Thoracic aorta (tissue), 2 donors: ENCODE measurements at regions not wholly inside any gene's neighbourhood (a gene's known extent, or its start where the extent isn't known, plus 50 kb on each side); places are given as distances from the start of the nearest gene placed in this dataset.

ENCODE experiments used
- ATAC-seq: fragments of 150-250 bp; one replicate; pipeline ENCODE4 v1.8.0; 2017; ENCODE audit warnings: low read depth; ENCODE audit not compliant: insufficient number of reproducible peaks, low FRiP score
- DNase-seq: peaks from one replicate; pipeline ENCODE4 v3.0.0-alpha.2; 2020; ENCODE audit warnings: low spot score
- H3K27ac ChIP-seq, 2 donors: fragments of 200-600 bp; sonication (generic); 1 replicate in 1 of 2; 2 replicates in 1 of 2; pipeline ENCODE4 v1.5.1; 2016; ENCODE audit warnings: mild to moderate bottlenecking in 2 of 2, moderate library complexity in 2 of 2
- H3K27me3 ChIP-seq: fragments of 200-600 bp; sonication (generic); replicated peaks from 2 replicates; pipeline ENCODE4 v1.6.0; 2016; ENCODE audit warnings: mild to moderate bottlenecking; ENCODE audit not compliant: insufficient read depth
- H3K36me3 ChIP-seq: fragments of 200-600 bp; sonication (generic); one replicate; pipeline ENCODE4 v1.5.1; 2016
- H3K4me1 ChIP-seq, 2 donors: fragments of 200-600 bp; sonication (generic); 1 replicate in 1 of 2; 2 replicates in 1 of 2; pipeline versions ENCODE4 v1.5.1 to v1.6.0; 2016; ENCODE audit warnings: low read depth in 2 of 2, mild to moderate bottlenecking in 1 of 2; ENCODE audit not compliant: control insufficient read depth in 1 of 2
- H3K4me3 ChIP-seq: fragments of 200-600 bp; sonication (generic); 2 replicates; pipeline ENCODE4 v1.5.1; 2016; ENCODE audit warnings: mild to moderate bottlenecking
- H3K9me3 ChIP-seq: fragments of 200-600 bp; sonication (generic); 2 replicates; pipeline ENCODE4 v1.5.1; 2016
- CTCF ChIP-seq: fragments of 200-600 bp; sonication (generic); IDR thresholded peaks from one replicate; pipeline ENCODE4 v1.5.1; 2019; ENCODE audit warnings: antibody characterized with exemption

GRCh38 chr2:186269536-186269935 lies 216.5 kb upstream of the ZC3H15 start:
- no peak for TF ChIP-seq CTCF
- Histone ChIP-seq H3K4me1 (no peaks in the 10 kb centered on the region), H3K4me3 (no peak overlapping the region), H3K9me3 (no peaks in the 10 kb centered on the region), H3K27ac (no peak overlapping the region), H3K27me3 (no peaks in the 10 kb centered on the region), H3K36me3 (no peaks in the 10 kb centered on the region)
- ATAC-seq (no peak), DNase-seq (no peak)

- Histone ChIP-seq H3K27me3 (no peaks in the 10 kb centered on the region), H3K9me3 (no peaks in the 10 kb centered on the region), H3K4me3 (no peak overlapping the region), H3K36me3 (no peaks in the 10 kb centered on the region), H3K27ac (no peak overlapping the region), H3K4me1 (no peaks in the 10 kb centered on the region)
- DNase-seq (no peak), ATAC-seq (no peak)
- TF ChIP-seq CTCF, result no peak
These were observed 212.1 kb upstream of the ZC3H15 start for GRCh38 chr2:186273953-186274352.

- Histone ChIP-seq H3K27me3 (no peaks in the 10 kb centered on the region), H3K4me1 (no peaks in the 10 kb centered on the region), H3K4me3 (no peak overlapping the region), H3K9me3 (no peaks in the 10 kb centered on the region), H3K27ac (no peak overlapping the region), H3K36me3 (no peaks in the 10 kb centered on the region)
- TF ChIP-seq CTCF, result no peak
- no peak for DNase-seq
- no peak for ATAC-seq
These were observed 211.0 kb upstream of the ZC3H15 start for GRCh38 chr2:186274936-186275575.

- DNase-seq (no peak), ATAC-seq (no peak)
- H3K4me3 ChIP-seq, result no peak overlapping the region
- H3K27me3 ChIP-seq, result no peaks in the 10 kb centered on the region
- H3K36me3 ChIP-seq, result no peaks in the 10 kb centered on the region
- H3K27ac ChIP-seq, result no peak overlapping the region
- no peaks in the 10 kb centered on the region for H3K4me1 ChIP-seq
- TF ChIP-seq CTCF, result no peak
- H3K9me3 ChIP-seq, result no peaks in the 10 kb centered on the region
These were observed 209.2 kb upstream of the ZC3H15 start for GRCh38 chr2:186276909-186277308.

GRCh38 chr2:186281726-186282125 lies 204.3 kb upstream of the ZC3H15 start:
- Histone ChIP-seq H3K4me1 (no peaks in the 10 kb centered on the region), H3K27ac (no peak overlapping the region), H3K4me3 (no peak overlapping the region), H3K36me3 (no peaks in the 10 kb centered on the region), H3K9me3 (no peaks in the 10 kb centered on the region), H3K27me3 (no peaks in the 10 kb centered on the region)
- DNase-seq, result no peak
- ATAC-seq, result no peak
- TF ChIP-seq CTCF, result no peak
